ENCODE measurements at regions not wholly inside any gene's neighbourhood (a gene's known extent, or its start where the extent isn't known, plus 50 kb on each side); places are given as distances from the start of the nearest gene placed in this dataset.
"Not testable (repeated sequence)": the region's sequence is repeated elsewhere in the genome, so short reads cannot be mapped to it uniquely, and the experiment has no call there.

DNA sequence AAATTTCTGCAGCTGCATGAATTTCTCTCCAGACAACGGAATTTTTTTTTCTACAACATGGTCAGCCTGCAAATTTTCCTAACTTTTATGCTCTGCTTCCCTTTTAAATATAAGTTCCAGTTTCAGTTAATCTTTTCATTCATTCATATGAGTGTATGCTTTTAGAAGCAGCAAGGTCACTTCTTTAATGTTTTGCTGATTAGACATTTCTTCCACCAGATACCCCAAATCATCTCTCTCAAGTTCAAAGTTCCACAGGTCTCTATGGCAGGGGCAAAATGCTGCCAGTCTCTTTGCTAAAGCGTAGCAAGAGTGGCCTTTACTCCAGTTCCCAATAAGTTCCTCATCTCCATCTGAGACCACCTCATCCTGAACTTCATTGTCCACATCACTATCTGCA, 205.6 kb upstream of the GRM7 start:
- H3K9me3 ChIP-seq (ENCODE audit: control insufficient read depth, insufficient read depth, low read depth, low read length) = peaks cover 19% of the 10 kb centered on the region
- H3K9ac ChIP-seq (ENCODE audit: low read length) = no peak overlapping the region
- no peak overlapping the region for H3K4me3 ChIP-seq (ENCODE audit: low read depth, low read length)
- H3K4me1 ChIP-seq (ENCODE audit: control insufficient read depth, insufficient read depth, low read length) = no peaks in the 10 kb centered on the region
- H3K27me3 ChIP-seq (ENCODE audit: control insufficient read depth, insufficient read depth, low read length) = no peaks in the 10 kb centered on the region
- H3K36me3 ChIP-seq (ENCODE audit: control insufficient read depth, insufficient read depth, low read length) = no peaks in the 10 kb centered on the region
- no peak overlapping the region for H3K27ac ChIP-seq (ENCODE audit: low read depth, low read length)

GRCh38 chr3:6657591-6657990, 203.3 kb upstream of the GRM7 start:
- Histone ChIP-seq H3K9ac (ENCODE audit: low read length) (no peak overlapping the region), H3K27ac (ENCODE audit: low read depth, low read length) (no peak overlapping the region), H3K27me3 (ENCODE audit: control insufficient read depth, insufficient read depth, low read length) (no peaks in the 10 kb centered on the region), H3K4me3 (ENCODE audit: low read depth, low read length) (no peak overlapping the region), H3K9me3 (ENCODE audit: control insufficient read depth, insufficient read depth, low read depth, low read length) (peaks cover 32% of the 10 kb centered on the region), H3K36me3 (ENCODE audit: control insufficient read depth, insufficient read depth, low read length) (no peaks in the 10 kb centered on the region), H3K4me1 (ENCODE audit: control insufficient read depth, insufficient read depth, low read length) (no peaks in the 10 kb centered on the region)

DNA sequence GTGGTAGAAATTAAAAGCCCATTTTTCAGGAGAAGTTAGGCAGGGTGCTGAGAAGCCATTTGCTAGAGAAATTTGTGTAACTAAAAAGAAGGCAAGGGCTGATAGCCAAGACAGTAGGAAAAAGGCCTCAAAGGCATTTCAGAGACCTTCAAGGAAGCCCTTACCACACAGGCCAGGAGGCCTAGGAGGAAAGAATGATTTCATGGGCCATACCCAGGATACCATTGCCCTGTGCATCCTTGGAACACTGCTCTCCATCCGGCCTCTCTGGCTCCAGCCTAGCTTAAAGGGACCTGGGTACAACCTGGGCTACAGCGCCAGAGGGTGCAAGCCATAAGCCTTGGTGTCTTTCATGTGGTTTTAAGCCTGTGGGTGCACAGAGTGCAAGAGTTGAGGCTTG, 193.6 kb upstream of the GRM7 start:
- no peaks in the 10 kb centered on the region for H3K27me3 ChIP-seq (ENCODE audit: control insufficient read depth, insufficient read depth, low read length)
- H3K36me3 ChIP-seq (ENCODE audit: control insufficient read depth, insufficient read depth, low read length) = no peaks in the 10 kb centered on the region
- peaks cover 32% of the 10 kb centered on the region for H3K9me3 ChIP-seq (ENCODE audit: control insufficient read depth, insufficient read depth, low read depth, low read length)
- H3K9ac ChIP-seq (ENCODE audit: low read length) = no peak overlapping the region
- no peak overlapping the region for H3K4me3 ChIP-seq (ENCODE audit: low read depth, low read length)
- H3K4me1 ChIP-seq (ENCODE audit: control insufficient read depth, insufficient read depth, low read length) = no peaks in the 10 kb centered on the region
- H3K27ac ChIP-seq (ENCODE audit: low read depth, low read length) = no peak overlapping the region

GRCh38 chr3:6671363-6671762, 189.6 kb upstream of the GRM7 start:
- Histone ChIP-seq H3K4me1 (ENCODE audit: control insufficient read depth, insufficient read depth, low read length) (no peaks in the 10 kb centered on the region), H3K9me3 (ENCODE audit: control insufficient read depth, insufficient read depth, low read depth, low read length) (peaks cover 21% of the 10 kb centered on the region), H3K27ac (ENCODE audit: low read depth, low read length) (no peak overlapping the region), H3K27me3 (ENCODE audit: control insufficient read depth, insufficient read depth, low read length) (no peaks in the 10 kb centered on the region), H3K36me3 (ENCODE audit: control insufficient read depth, insufficient read depth, low read length) (no peaks in the 10 kb centered on the region), H3K9ac (ENCODE audit: low read length) (no peak overlapping the region), H3K4me3 (ENCODE audit: low read depth, low read length) (no peak overlapping the region)

- Histone ChIP-seq H3K4me1 (ENCODE audit: control insufficient read depth, insufficient read depth, low read length) (no peaks in the 10 kb centered on the region), H3K4me3 (ENCODE audit: low read depth, low read length) (no peak overlapping the region), H3K27ac (ENCODE audit: low read depth, low read length) (no peak overlapping the region), H3K27me3 (ENCODE audit: control insufficient read depth, insufficient read depth, low read length) (no peaks in the 10 kb centered on the region), H3K9ac (ENCODE audit: low read length) (no peak overlapping the region), H3K9me3 (ENCODE audit: control insufficient read depth, insufficient read depth, low read depth, low read length) (no peaks in the 10 kb centered on the region), H3K36me3 (ENCODE audit: control insufficient read depth, insufficient read depth, low read length) (no peaks in the 10 kb centered on the region)
Measured at GRCh38 chr3:6679510-6679909, 181.4 kb upstream of the GRM7 start.

DNA sequence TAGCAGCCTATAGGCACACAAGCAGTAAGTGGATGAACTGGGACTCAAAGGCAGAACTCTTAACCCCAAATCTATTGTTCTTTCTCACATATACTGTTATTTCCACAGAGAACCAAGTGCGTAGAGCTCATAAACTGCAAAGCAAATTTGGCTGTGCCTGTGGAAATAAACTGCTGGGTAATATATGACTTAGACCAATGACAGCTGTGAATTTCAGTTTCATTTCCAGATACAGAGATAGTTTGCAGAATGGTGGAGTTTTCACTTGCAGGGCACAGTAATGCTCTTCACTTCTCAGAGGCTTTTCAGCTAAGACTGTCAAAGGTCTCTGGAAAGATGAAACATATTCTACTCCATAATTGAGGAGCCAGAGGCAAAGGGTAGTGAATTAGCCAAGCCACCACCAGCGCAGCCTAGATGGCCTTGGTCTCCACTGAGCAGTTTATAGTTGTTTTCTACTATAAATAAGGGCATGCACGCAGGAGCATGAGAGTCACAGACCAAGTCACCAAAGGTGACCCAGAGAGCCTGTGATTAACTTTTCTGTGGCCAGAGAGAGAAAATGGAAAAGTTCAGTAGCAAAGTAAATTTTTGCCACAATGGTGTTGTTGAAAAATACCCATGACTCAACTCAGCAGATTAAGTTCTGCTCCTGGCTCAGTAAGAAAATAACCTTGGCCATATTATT, 180.7 kb upstream of the GRM7 start:
- Histone ChIP-seq H3K36me3 (ENCODE audit: control insufficient read depth, insufficient read depth, low read length) (no peaks in the 10 kb centered on the region), H3K27ac (ENCODE audit: low read depth, low read length) (no peak overlapping the region)

GRCh38 chr3:6697285-6697684, 163.6 kb upstream of the GRM7 start:
- H3K27me3 ChIP-seq (ENCODE audit: control insufficient read depth, insufficient read depth, low read length) = no peaks in the 10 kb centered on the region
- H3K4me1 ChIP-seq (ENCODE audit: control insufficient read depth, insufficient read depth, low read length) = no peaks in the 10 kb centered on the region
- H3K4me3 ChIP-seq (ENCODE audit: low read depth, low read length) = no peak overlapping the region
- no peak overlapping the region for H3K9ac ChIP-seq (ENCODE audit: low read length)
- H3K27ac ChIP-seq (ENCODE audit: low read depth, low read length) = no peak overlapping the region
- H3K9me3 ChIP-seq (ENCODE audit: control insufficient read depth, insufficient read depth, low read depth, low read length) = no peaks in the 10 kb centered on the region
- H3K36me3 ChIP-seq (ENCODE audit: control insufficient read depth, insufficient read depth, low read length) = no peaks in the 10 kb centered on the region; the same call in 1 of the 2 replicates

More for the DNA sequence above, 180.7 kb upstream of the GRM7 start:
- Histone ChIP-seq H3K4me3 (ENCODE audit: low read depth, low read length) (no peak overlapping the region), H3K9ac (ENCODE audit: low read length) (no peak overlapping the region), H3K9me3 (ENCODE audit: control insufficient read depth, insufficient read depth, low read depth, low read length) (no peaks in the 10 kb centered on the region), H3K27me3 (ENCODE audit: control insufficient read depth, insufficient read depth, low read length) (no peaks in the 10 kb centered on the region), H3K4me1 (ENCODE audit: control insufficient read depth, insufficient read depth, low read length) (no peaks in the 10 kb centered on the region)

DNA sequence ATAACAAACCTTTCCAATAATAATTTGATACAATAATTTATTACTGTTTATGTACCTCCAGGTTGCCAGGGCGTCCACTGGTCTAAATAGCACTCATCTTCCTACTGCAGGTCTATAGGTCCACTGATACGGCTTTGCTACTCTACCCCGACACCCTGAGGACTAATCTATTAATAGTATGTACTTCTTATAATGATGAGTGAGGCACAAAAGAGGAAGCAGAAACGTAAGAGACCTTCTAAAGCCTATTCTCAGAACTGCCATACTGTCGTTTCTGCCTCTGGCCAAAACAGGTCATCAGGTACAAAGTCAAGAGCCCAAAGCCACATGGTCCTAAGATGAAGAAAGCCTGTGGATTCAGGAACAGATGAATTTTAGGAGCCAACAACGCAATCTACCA, 163.2 kb upstream of the GRM7 start:
- Histone ChIP-seq H3K4me1 (ENCODE audit: control insufficient read depth, insufficient read depth, low read length) (no peaks in the 10 kb centered on the region), H3K4me3 (ENCODE audit: low read depth, low read length) (no peak overlapping the region), H3K27ac (ENCODE audit: low read depth, low read length) (no peak overlapping the region), H3K9ac (ENCODE audit: low read length) (no peak overlapping the region), H3K36me3 (ENCODE audit: control insufficient read depth, insufficient read depth, low read length) (no peaks in the 10 kb centered on the region; the same call in 1 of the 2 replicates), H3K9me3 (ENCODE audit: control insufficient read depth, insufficient read depth, low read depth, low read length) (no peaks in the 10 kb centered on the region), H3K27me3 (ENCODE audit: control insufficient read depth, insufficient read depth, low read length) (no peaks in the 10 kb centered on the region)

GRCh38 chr3:6704817-6705216, 156.1 kb upstream of the GRM7 start:
- H3K9me3 ChIP-seq (ENCODE audit: control insufficient read depth, insufficient read depth, low read depth, low read length); H3K27ac ChIP-seq (ENCODE audit: low read depth, low read length); H3K36me3 ChIP-seq (ENCODE audit: control insufficient read depth, insufficient read depth, low read length); H3K9ac ChIP-seq (ENCODE audit: low read length); H3K4me1 ChIP-seq (ENCODE audit: control insufficient read depth, insufficient read depth, low read length); H3K27me3 ChIP-seq (ENCODE audit: control insufficient read depth, insufficient read depth, low read length); H3K4me3 ChIP-seq (ENCODE audit: low read depth, low read length): not testable (repeated sequence)

DNA sequence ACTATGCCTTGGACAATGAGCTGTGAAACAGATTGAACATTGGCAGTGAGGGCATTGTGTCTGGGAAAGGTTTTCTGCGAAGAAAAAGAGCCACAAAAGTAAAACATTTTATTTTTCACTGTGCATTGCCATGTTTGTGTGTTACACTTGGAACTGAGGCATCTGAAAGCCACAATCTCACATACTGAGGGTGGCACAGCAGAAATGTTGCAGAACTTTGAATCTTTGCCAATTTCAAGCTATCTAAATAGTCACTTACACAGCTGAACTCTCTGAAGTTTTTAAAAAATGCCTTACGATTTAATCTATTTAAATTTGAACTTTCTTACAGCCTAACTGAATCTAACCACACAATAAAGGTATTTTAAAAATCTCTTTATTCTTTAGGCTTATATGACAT, 154.1 kb upstream of the GRM7 start:
- Histone ChIP-seq H3K9ac (ENCODE audit: low read length) (no peak overlapping the region), H3K27ac (ENCODE audit: low read depth, low read length) (no peak overlapping the region), H3K27me3 (ENCODE audit: control insufficient read depth, insufficient read depth, low read length) (no peaks in the 10 kb centered on the region), H3K9me3 (ENCODE audit: control insufficient read depth, insufficient read depth, low read depth, low read length) (no peaks in the 10 kb centered on the region), H3K36me3 (ENCODE audit: control insufficient read depth, insufficient read depth, low read length) (no peaks in the 10 kb centered on the region), H3K4me3 (ENCODE audit: low read depth, low read length) (no peak overlapping the region), H3K4me1 (ENCODE audit: control insufficient read depth, insufficient read depth, low read length) (no peaks in the 10 kb centered on the region)

GRCh38 chr3:6709178-6709577, 151.7 kb upstream of the GRM7 start:
- Histone ChIP-seq H3K9me3 (ENCODE audit: control insufficient read depth, insufficient read depth, low read depth, low read length) (no peaks in the 10 kb centered on the region), H3K4me1 (ENCODE audit: control insufficient read depth, insufficient read depth, low read length) (no peaks in the 10 kb centered on the region), H3K36me3 (ENCODE audit: control insufficient read depth, insufficient read depth, low read length) (no peaks in the 10 kb centered on the region), H3K9ac (ENCODE audit: low read length) (no peak overlapping the region), H3K4me3 (ENCODE audit: low read depth, low read length) (no peak overlapping the region), H3K27ac (ENCODE audit: low read depth, low read length) (no peak overlapping the region), H3K27me3 (ENCODE audit: control insufficient read depth, insufficient read depth, low read length) (no peaks in the 10 kb centered on the region)

GRCh38 chr3:6714962-6715361, 146.0 kb upstream of the GRM7 start:
- 0 out of 2 replicates have a peak, but pooled peaks cover 4% of the 10 kb centered on the region for H3K4me1 ChIP-seq (ENCODE audit: control insufficient read depth, insufficient read depth, low read length)
- H3K9ac ChIP-seq (ENCODE audit: low read length) = no peak overlapping the region
- no peaks in the 10 kb centered on the region for H3K9me3 ChIP-seq (ENCODE audit: control insufficient read depth, insufficient read depth, low read depth, low read length)
- H3K27me3 ChIP-seq (ENCODE audit: control insufficient read depth, insufficient read depth, low read length) = no peaks in the 10 kb centered on the region
- H3K4me3 ChIP-seq (ENCODE audit: low read depth, low read length) = no peak overlapping the region
- H3K36me3 ChIP-seq (ENCODE audit: control insufficient read depth, insufficient read depth, low read length) = no peaks in the 10 kb centered on the region
- no peak overlapping the region for H3K27ac ChIP-seq (ENCODE audit: low read depth, low read length)
